Body of pancreas (tissue), 4 donors: ENCODE measurements at regions not wholly inside any gene's neighbourhood (a gene's known extent, or its start where the extent isn't known, plus 50 kb on each side); places are given as distances from the start of the nearest gene placed in this dataset.

ENCODE experiments used
- POLR2A ChIP-seq, 3 donors: fragments of 450-650 bp; IDR thresholded peaks; one replicate each; pipeline ENCODE4 v1.6.1; 2016; ENCODE audit warnings: antibody characterized with exemption in 3 of 3, mild to moderate bottlenecking in 2 of 3
- TF ChIP-seq, protein P1 (sequence below), 7 experiments: fragments of 450-650 bp in 4 of 7; fragments of 200-600 bp in 3 of 7; sonication (generic) in 3 of 7; IDR thresholded peaks; one replicate each; pipeline ENCODE4 v1.5.1; 2016 to 2019; ENCODE audit warnings: antibody characterized with exemption in 7 of 7

DNA sequence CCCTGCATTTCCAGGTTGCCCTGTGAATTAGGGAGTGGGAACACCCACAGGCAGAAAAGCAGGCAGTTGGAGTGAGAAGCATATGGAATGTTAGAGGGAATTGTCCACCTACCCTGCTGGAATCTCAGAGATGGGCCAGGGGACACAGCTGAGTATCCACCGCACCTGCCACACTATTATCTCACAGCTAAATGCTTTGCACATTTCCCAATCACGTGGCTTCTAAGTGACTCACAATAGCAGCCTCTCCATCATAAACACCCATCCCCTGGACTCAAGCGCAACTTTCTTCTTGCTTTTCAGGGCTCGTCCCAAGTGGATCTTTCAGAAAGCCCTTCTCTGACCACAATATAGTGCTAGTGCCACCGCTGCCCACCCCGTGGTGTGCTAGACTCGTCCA lies 389.0 kb upstream of the LMCD1 start:
- TF ChIP-seq, protein P1, sequence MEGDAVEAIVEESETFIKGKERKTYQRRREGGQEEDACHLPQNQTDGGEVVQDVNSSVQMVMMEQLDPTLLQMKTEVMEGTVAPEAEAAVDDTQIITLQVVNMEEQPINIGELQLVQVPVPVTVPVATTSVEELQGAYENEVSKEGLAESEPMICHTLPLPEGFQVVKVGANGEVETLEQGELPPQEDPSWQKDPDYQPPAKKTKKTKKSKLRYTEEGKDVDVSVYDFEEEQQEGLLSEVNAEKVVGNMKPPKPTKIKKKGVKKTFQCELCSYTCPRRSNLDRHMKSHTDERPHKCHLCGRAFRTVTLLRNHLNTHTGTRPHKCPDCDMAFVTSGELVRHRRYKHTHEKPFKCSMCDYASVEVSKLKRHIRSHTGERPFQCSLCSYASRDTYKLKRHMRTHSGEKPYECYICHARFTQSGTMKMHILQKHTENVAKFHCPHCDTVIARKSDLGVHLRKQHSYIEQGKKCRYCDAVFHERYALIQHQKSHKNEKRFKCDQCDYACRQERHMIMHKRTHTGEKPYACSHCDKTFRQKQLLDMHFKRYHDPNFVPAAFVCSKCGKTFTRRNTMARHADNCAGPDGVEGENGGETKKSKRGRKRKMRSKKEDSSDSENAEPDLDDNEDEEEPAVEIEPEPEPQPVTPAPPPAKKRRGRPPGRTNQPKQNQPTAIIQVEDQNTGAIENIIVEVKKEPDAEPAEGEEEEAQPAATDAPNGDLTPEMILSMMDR (IDR thresholded peaks at IDR 0.05), result no peak
- no peak for TF ChIP-seq POLR2A (IDR thresholded peaks at IDR 0.05)
